Fibroblast of skin of abdomen (primary cell): ENCODE measurements at regions not wholly inside any gene's neighbourhood (a gene's known extent, or its start where the extent isn't known, plus 50 kb on each side); places are given as distances from the start of the nearest gene placed in this dataset.

Experiments used
- DNase-seq: peaks from one replicate; pipeline ENCODE4 v3.0.0-alpha.2; 2013

- no peak for DNase-seq
Observed at GRCh38 chr18:70446063-70446462, 157.2 kb downstream of the SOCS6 start.

GRCh38 chr18:70442933-70443332 is 154.1 kb downstream of the SOCS6 start:
- DNase-seq, result no peak

- DNase-seq, result no peak
Observed at GRCh38 chr18:70432804-70433400, 144.1 kb downstream of the SOCS6 start.

- peak; percentile 80 for DNase-seq
Observed at GRCh38 chr18:70431203-70431624, 142.4 kb downstream of the SOCS6 start.

- no peak for DNase-seq
Observed at GRCh38 chr18:70430501-70431173, 141.8 kb downstream of the SOCS6 start.

- no peak for DNase-seq
Observed at GRCh38 chr18:70429847-70430500, 141.1 kb downstream of the SOCS6 start.

GRCh38 chr18:70428439-70428838 is 139.6 kb downstream of the SOCS6 start:
- no peak for DNase-seq

- no peak for DNase-seq
Observed at GRCh38 chr18:70426818-70427217, 138.0 kb downstream of the SOCS6 start.

- no peak for DNase-seq
Observed at GRCh38 chr18:70425236-70425635, 136.4 kb downstream of the SOCS6 start.

- DNase-seq, result peak; percentile 53
Observed at GRCh38 chr18:70423988-70424387, 135.1 kb downstream of the SOCS6 start.

GRCh38 chr18:70423120-70423519 is 134.3 kb downstream of the SOCS6 start:
- DNase-seq, result no peak

GRCh38 chr18:70422391-70422965 is 133.6 kb downstream of the SOCS6 start:
- DNase-seq, result peak; percentile 6

GRCh38 chr18:70421471-70422390 is 132.9 kb downstream of the SOCS6 start:
- DNase-seq, result peak; percentile 86

GRCh38 chr18:70420146-70420898 is 131.5 kb downstream of the SOCS6 start:
- peak; percentile 60 for DNase-seq

- DNase-seq, result peak; percentile 72
Observed at GRCh38 chr18:70419526-70419925, 130.7 kb downstream of the SOCS6 start.

GRCh38 chr18:70418546-70419311 is 129.9 kb downstream of the SOCS6 start:
- DNase-seq, result peak; percentile 12

- DNase-seq, result no peak
Observed at GRCh38 chr18:70417847-70418246, 129.0 kb downstream of the SOCS6 start.

GRCh38 chr18:70416496-70416895 is 127.7 kb downstream of the SOCS6 start:
- DNase-seq, result no peak

- DNase-seq, result peak; percentile 13
Observed at GRCh38 chr18:70415823-70416488, 127.1 kb downstream of the SOCS6 start.

- no peak for DNase-seq
Observed at GRCh38 chr18:70414315-70414900, 125.6 kb downstream of the SOCS6 start.
